ENCODE measurements at regions not wholly inside any gene's neighbourhood (a gene's known extent, or its start where the extent isn't known, plus 50 kb on each side); places are given as distances from the start of the nearest gene placed in this dataset.

GRCh38 chr5:66327008-66327407, 182.9 kb downstream of the SREK1 start:
- TF ChIP-seq CTCF (IDR thresholded peaks at IDR 0.05), result no peak
- no peak for TF ChIP-seq POLR2A (IDR thresholded peaks at IDR 0.05)
